H1 (cell line): ENCODE measurements at regions not wholly inside any gene's neighbourhood (a gene's known extent, or its start where the extent isn't known, plus 50 kb on each side); places are given as distances from the start of the nearest gene placed in this dataset.

Experiments
- CTCF ChIA-PET: fragments of 300-600 bp; sonication (Branson Sonifier 250); formaldehyde crosslinking; loops from one replicate; lab custom pipeline; 2021; ENCODE audit not compliant: partially characterized antibody; lab: Charles Lee
- POLR2A ChIA-PET: fragments of 300-600 bp; sonication (Branson Sonifier 250); formaldehyde crosslinking; loops from one replicate; lab custom pipeline; 2021; ENCODE audit warnings: inconsistent platforms; ENCODE audit not compliant: partially characterized antibody; lab: Charles Lee
- DNase-seq, 2 experiments: peaks; one replicate each; pipeline versions ENCODE4 v3.0.0 to v3.0.0-alpha.2; 2010 to 2022; ENCODE audit warnings: low spot score in 2 of 2, low read depth in 1 of 2, mixed read lengths in 1 of 2
- FAIRE-seq: peaks from 2 replicates; lab custom pipeline; 2011; peaks lifted over from hg19 to GRCh38; lab: Jason Lieb, UNC
- H2AFZ ChIP-seq: 2 replicates; pipeline ENCODE4 v1.8.1; 2012; ENCODE audit warnings: low read length, inconsistent platforms
- H2AK5ac ChIP-seq: 2 replicates; pipeline ENCODE4 v1.6.1; 2013; ENCODE audit warnings: low read depth, low read length
- H2BK120ac ChIP-seq: replicated peaks from 2 replicates; pipeline ENCODE3; 2013; ENCODE audit warnings: low read depth, low read length, inconsistent platforms
- H2BK12ac ChIP-seq: 2 replicates; pipeline ENCODE4 v1.6.1; 2013; ENCODE audit warnings: low read depth, low read length
- H2BK15ac ChIP-seq: 2 replicates; pipeline ENCODE4 v1.6.1; 2013; ENCODE audit warnings: low read length
- H2BK20ac ChIP-seq: 2 replicates; pipeline ENCODE4 v1.6.1; 2013; ENCODE audit warnings: low read length
- H2BK5ac ChIP-seq: 2 replicates; pipeline ENCODE4 v1.6.1; 2013; ENCODE audit warnings: low read depth, low read length
- H3K14ac ChIP-seq: 2 replicates; pipeline ENCODE4 v1.6.1; 2013; ENCODE audit warnings: inconsistent platforms; ENCODE audit not compliant: insufficient read length
- H3K18ac ChIP-seq: 2 replicates; pipeline ENCODE4 v1.6.1; 2013; ENCODE audit warnings: low read length; ENCODE audit errors: extremely low read depth
- H3K23ac ChIP-seq: 2 replicates; pipeline ENCODE4 v1.6.1; 2013; ENCODE audit warnings: inconsistent platforms; ENCODE audit not compliant: insufficient read length
- H3K23me2 ChIP-seq: 2 replicates; pipeline ENCODE4 v1.6.1; 2013; ENCODE audit warnings: low read depth, low read length
- H3K27ac ChIP-seq: 2 replicates; pipeline ENCODE4 v1.6.1; 2011; ENCODE audit warnings: low read depth, low read length, inconsistent platforms
- H3K27me3 ChIP-seq, 4 experiments: replicated peaks in 1 of 4; 1 replicate in 1 of 4; 2 replicates in 3 of 4; pipeline versions ENCODE4 v1.6.1 to v1.8.1; 2011 to 2013; ENCODE audit warnings: low read length in 3 of 4, mild to moderate bottlenecking in 3 of 4, inconsistent platforms in 2 of 4, mixed read lengths in 2 of 4, moderate library complexity in 1 of 4; ENCODE audit not compliant: control insufficient read depth in 3 of 4, insufficient read depth in 3 of 4; ENCODE audit errors: extremely low read depth in 1 of 4
- H3K36me3 ChIP-seq, 4 experiments: 2 replicates each; pipeline versions ENCODE4 v1.6.1 to v1.8.1; 2011 to 2013; ENCODE audit warnings: mild to moderate bottlenecking in 4 of 4, low read length in 3 of 4, moderate library complexity in 2 of 4, control low read depth in 1 of 4, inconsistent platforms in 1 of 4; ENCODE audit not compliant: insufficient read depth in 4 of 4, control insufficient read depth in 2 of 4
- H3K4ac ChIP-seq: replicated peaks from 2 replicates; pipeline ENCODE3; 2013; ENCODE audit warnings: low read length, low read depth, mixed read lengths, inconsistent platforms; ENCODE audit not compliant: insufficient read length
- H3K4me1 ChIP-seq, 4 experiments: replicated peaks in 1 of 4; 1 replicate in 1 of 4; 2 replicates in 3 of 4; pipeline versions ENCODE4 v1.6.1 to v1.8.1; 2011 to 2013; ENCODE audit warnings: low read length in 3 of 4, inconsistent platforms in 2 of 4, mixed read lengths in 1 of 4; ENCODE audit not compliant: insufficient read depth in 4 of 4, control insufficient read depth in 3 of 4
- H3K4me2 ChIP-seq, 2 experiments: 2 replicates each; pipeline versions ENCODE4 v1.6.1 to v1.8.1; 2011 to 2013; ENCODE audit warnings: low read depth in 2 of 2, low read length in 2 of 2, control low read depth in 1 of 2, inconsistent platforms in 1 of 2, mild to moderate bottlenecking in 1 of 2; ENCODE audit not compliant: insufficient read depth in 1 of 2
- H3K4me3 ChIP-seq, 4 experiments: fragments of 200-600, 300-600 bp in 1 of 4; sonication (generic), shearing (Covaris generic), sonication (Bioruptor Twin) in 1 of 4; 2 replicates each; pipeline versions ENCODE4 v1.5.1 to v1.8.1; 2011 to 2016; ENCODE audit warnings: low read length in 4 of 4, low read depth in 3 of 4, control low read depth in 2 of 4, inconsistent platforms in 2 of 4, mild to moderate bottlenecking in 2 of 4, mixed read lengths in 1 of 4, moderate library complexity in 1 of 4; ENCODE audit not compliant: insufficient read depth in 2 of 4; ENCODE audit errors: extremely low read depth in 1 of 4
- H3K56ac ChIP-seq: replicated peaks from 2 replicates; pipeline ENCODE3; 2013; ENCODE audit warnings: low read depth, mild to moderate bottlenecking, mixed read lengths, low read length, inconsistent platforms; ENCODE audit not compliant: insufficient read length
- H3K79me1 ChIP-seq: 2 replicates; pipeline ENCODE4 v1.6.1; 2013; ENCODE audit warnings: low read depth, low read length, control low read depth
- H3K79me2 ChIP-seq, 2 experiments: 2 replicates each; pipeline versions ENCODE4 v1.6.1 to v1.8.1; 2012 to 2013; ENCODE audit warnings: low read length in 2 of 2, mild to moderate bottlenecking in 2 of 2, inconsistent platforms in 1 of 2; ENCODE audit not compliant: insufficient read depth in 2 of 2, control insufficient read depth in 1 of 2
- H3K9ac ChIP-seq, 4 experiments: replicated peaks in 1 of 4; 1 replicate in 1 of 4; 2 replicates in 3 of 4; pipeline versions ENCODE4 v1.6.1 to v1.8.1; 2011 to 2013; ENCODE audit warnings: low read depth in 3 of 4, low read length in 3 of 4, control low read depth in 2 of 4, mild to moderate bottlenecking in 2 of 4, moderate library complexity in 2 of 4, inconsistent platforms in 1 of 4; ENCODE audit errors: extremely low read depth in 1 of 4
- H3K9me3 ChIP-seq, 2 experiments: 2 replicates each; pipeline versions ENCODE4 v1.6.1 to v1.8.1; 2012 to 2013; ENCODE audit warnings: mild to moderate bottlenecking in 2 of 2, moderate library complexity in 2 of 2, control low read depth in 1 of 2, inconsistent platforms in 1 of 2, low read depth in 1 of 2, low read length in 1 of 2, mixed read lengths in 1 of 2; ENCODE audit not compliant: insufficient read depth in 2 of 2
- H4K20me1 ChIP-seq, 2 experiments: replicated peaks in 1 of 2; 2 replicates each; pipeline versions ENCODE3 to v1.8.1; 2011 to 2013; ENCODE audit warnings: inconsistent platforms in 2 of 2, low read length in 2 of 2, mild to moderate bottlenecking in 1 of 2; ENCODE audit not compliant: insufficient read depth in 2 of 2, control insufficient read depth in 1 of 2
- H4K5ac ChIP-seq: 2 replicates; pipeline ENCODE4 v1.6.1; 2013; ENCODE audit warnings: low read length, low read depth, mixed read lengths, inconsistent platforms; ENCODE audit not compliant: insufficient read length
- H4K8ac ChIP-seq: 2 replicates; pipeline ENCODE4 v1.8.0; 2013; ENCODE audit warnings: mild to moderate bottlenecking, moderate library complexity, low read length, inconsistent platforms; ENCODE audit not compliant: insufficient read depth; ENCODE audit errors: extremely low read depth
- H4K91ac ChIP-seq: replicated peaks from 2 replicates; pipeline ENCODE3; 2013; ENCODE audit warnings: low read length, mixed read lengths, inconsistent platforms; ENCODE audit not compliant: insufficient read length
- CREB1 ChIP-seq: IDR thresholded peaks from 2 replicates; pipeline ENCODE4 v1.6.1; 2012; ENCODE audit warnings: inconsistent platforms
- KDM4A ChIP-seq: IDR thresholded peaks from one replicate; pipeline ENCODE4 v1.7.1; 2012; ENCODE audit warnings: low read depth, mild to moderate bottlenecking, moderate library complexity, low read length, inconsistent platforms; ENCODE audit not compliant: severe bottlenecking
- NANOG ChIP-seq: IDR thresholded peaks from 2 replicates; pipeline ENCODE4 v1.6.1; 2011; ENCODE audit warnings: low read length, low read depth, mild to moderate bottlenecking, inconsistent platforms; ENCODE audit not compliant: insufficient read depth, poor library complexity, severe bottlenecking
- NRF1 ChIP-seq: IDR thresholded peaks from 2 replicates; pipeline ENCODE4 v1.6.1; 2011; ENCODE audit warnings: mild to moderate bottlenecking, low read depth, low read length, improper control_type of control experiment
- POLR2AphosphoS5 ChIP-seq: IDR thresholded peaks from 2 replicates; pipeline ENCODE4 v1.6.1; 2011; ENCODE audit warnings: low read depth, low read length
- RXRA ChIP-seq: IDR thresholded peaks from 2 replicates; pipeline ENCODE4 v1.6.1; 2011; ENCODE audit warnings: low read depth, mild to moderate bottlenecking, low read length, moderate library complexity; ENCODE audit not compliant: insufficient read depth
- SIX5 ChIP-seq: IDR thresholded peaks from 2 replicates; pipeline ENCODE4 v1.6.1; 2011; ENCODE audit warnings: mild to moderate bottlenecking, low read depth, low read length
- SP2 ChIP-seq: IDR thresholded peaks from 2 replicates; pipeline ENCODE4 v1.6.1; 2012; ENCODE audit warnings: mild to moderate bottlenecking, low read length, inconsistent platforms
- TAF1 ChIP-seq: IDR thresholded peaks from 2 replicates; pipeline ENCODE4 v1.6.1; 2011; ENCODE audit warnings: mild to moderate bottlenecking, low read depth, low read length
- WGBS, 2 experiments: shearing (Covaris generic) in 1 of 2; methylation state at CpG; one replicate each; pipeline versions ENCODE4 v1.1.6 to v1.1.7; 2013 to 2015; ENCODE audit warnings: low lambda C conversion rate in 2 of 2, mixed read lengths in 2 of 2, inconsistent platforms in 1 of 2, low coverage in 1 of 2, missing lambda C conversion rate in 1 of 2; ENCODE audit not compliant: insufficient replicate concordance in 2 of 2, insufficient coverage in 1 of 2, insufficient read length in 1 of 2; ENCODE audit errors: extremely low coverage in 1 of 2, missing lambda C conversion rate in 1 of 2; 5-methylcytosine and 5-hydroxymethylcytosine counted together

GRCh38 chr1:185425163-185425562 is 108.1 kb upstream of the IVNS1ABP start:
- no peaks in the 10 kb centered on the region for H3K9me3 ChIP-seq
- no peak overlapping the region for H2AFZ ChIP-seq
- 97% methylated on average over 3 of the region's 3 CpGs; no CpG with 5 or more reads in 1 of the 2 experiments for WGBS, 2 experiments
- no peaks in the 10 kb centered on the region for H3K4me1 ChIP-seq
- H3K27me3 ChIP-seq, result no peaks in the 10 kb centered on the region
- no peak overlapping the region for H3K4me3 ChIP-seq
- H3K23me2 ChIP-seq, result no peaks in the 10 kb centered on the region; the same call in 1 of the 2 replicates
- FAIRE-seq (no peak), DNase-seq (no peak)
- no peak overlapping the region for H2BK120ac ChIP-seq
- no peak overlapping the region for H4K5ac ChIP-seq
- H3K9ac ChIP-seq, result no peak overlapping the region
- no peaks in the 10 kb centered on the region for H3K36me3 ChIP-seq
- H3K23ac ChIP-seq, result no peak overlapping the region
- H3K18ac ChIP-seq, result no peak overlapping the region
- ChIA-PET POLR2A (no interaction called here), CTCF (interaction anchor here (1.0 to 1.9 kb wide), 3 partner anchors 15 to 255 kb away, joined by 3 to 7 read pairs (median 4); no protein-coding TSS in a partner anchor)
- H3K14ac ChIP-seq, result no peak overlapping the region
- H3K79me2 ChIP-seq, result no peaks in the 10 kb centered on the region
- TF ChIP-seq CREB1, result no peak
- TF ChIP-seq SP2, result no peak
- no peak for TF ChIP-seq POLR2AphosphoS5
- no peak for TF ChIP-seq RXRA
- TF ChIP-seq NRF1, result no peak
- no peak for TF ChIP-seq TAF1
- no peak for TF ChIP-seq KDM4A
- TF ChIP-seq NANOG, result no peak
- TF ChIP-seq SIX5, result no peak
- no peak overlapping the region for H2BK20ac ChIP-seq
- H4K8ac ChIP-seq, result no peak overlapping the region
- H2BK12ac ChIP-seq, result no peak overlapping the region
- no peak overlapping the region for H3K4me2 ChIP-seq
- H2BK5ac ChIP-seq, result no peak overlapping the region
- H3K79me1 ChIP-seq, result no peaks in the 10 kb centered on the region
- no peaks in the 10 kb centered on the region for H4K20me1 ChIP-seq
- no peak overlapping the region for H2BK15ac ChIP-seq
- no peak overlapping the region for H3K4ac ChIP-seq
- no peak overlapping the region for H3K56ac ChIP-seq
- no peak overlapping the region for H3K27ac ChIP-seq
- H4K91ac ChIP-seq, result no peak overlapping the region
- no peak overlapping the region for H2AK5ac ChIP-seq
